ENCODE measurements at regions not wholly inside any gene's neighbourhood (a gene's known extent, or its start where the extent isn't known, plus 50 kb on each side); places are given as distances from the start of the nearest gene placed in this dataset.
"Not testable (repeated sequence)": the region's sequence is repeated elsewhere in the genome, so short reads cannot be mapped to it uniquely, and the experiment has no call there.

- DNase-seq (ENCODE audit: insufficient read length, low spot score) (no peak), FAIRE-seq (no peak)
Measured at GRCh38 chr3:102032491-102033383, 183.4 kb downstream of the NFKBIZ start.

- FAIRE-seq (peak; percentile 84), DNase-seq (ENCODE audit: insufficient read length, low spot score) (no peak)
Measured at GRCh38 chr3:102034639-102035451, 185.5 kb downstream of the NFKBIZ start.

- peak; percentile 13 for DNase-seq (ENCODE audit: insufficient read length, low spot score)
- peak; percentile 89 for FAIRE-seq
Measured at GRCh38 chr3:102036017-102036416, 186.7 kb downstream of the NFKBIZ start.

GRCh38 chr3:102036472-102036871 lies 187.2 kb downstream of the NFKBIZ start:
- FAIRE-seq (peak; percentile 78), DNase-seq (ENCODE audit: insufficient read length, low spot score) (no peak)

- DNase-seq (ENCODE audit: insufficient read length, low spot score) (no peak), FAIRE-seq (no peak)
Measured at GRCh38 chr3:102037209-102037608, 187.9 kb downstream of the NFKBIZ start.

GRCh38 chr3:102037791-102038190 lies 188.5 kb downstream of the NFKBIZ start:
- no peak for DNase-seq (ENCODE audit: insufficient read length, low spot score)
- peak; percentile 52 for FAIRE-seq

- DNase-seq (ENCODE audit: insufficient read length, low spot score) (peak; percentile 24), FAIRE-seq (peak; percentile 97)
Measured at GRCh38 chr3:102038477-102039142, 189.3 kb downstream of the NFKBIZ start.

- DNase-seq (ENCODE audit: insufficient read length, low spot score); FAIRE-seq: not testable (repeated sequence)
Measured at GRCh38 chr3:102040144-102040543, 190.8 kb downstream of the NFKBIZ start.

- FAIRE-seq (peak; percentile 66), DNase-seq (ENCODE audit: insufficient read length, low spot score) (no peak)
Measured at GRCh38 chr3:102053375-102053989, 204.2 kb downstream of the NFKBIZ start.

GRCh38 chr3:102054543-102055080 lies 205.3 kb downstream of the NFKBIZ start:
- FAIRE-seq = no peak
- DNase-seq (ENCODE audit: insufficient read length, low spot score) = no peak

GRCh38 chr3:102057781-102058421 lies 208.6 kb downstream of the NFKBIZ start:
- peak; percentile 89 for FAIRE-seq
- peak; percentile 38 for DNase-seq (ENCODE audit: insufficient read length, low spot score)

GRCh38 chr3:102059145-102059943 lies 210.0 kb downstream of the NFKBIZ start:
- FAIRE-seq (peak; percentile 95), DNase-seq (ENCODE audit: insufficient read length, low spot score) (peak; percentile 29)

GRCh38 chr3:102060814-102061213 lies 211.5 kb downstream of the NFKBIZ start:
- DNase-seq (ENCODE audit: insufficient read length, low spot score) = no peak
- peak; percentile 94 for FAIRE-seq

- FAIRE-seq (no peak), DNase-seq (ENCODE audit: insufficient read length, low spot score) (no peak)
Measured at GRCh38 chr3:102063572-102063971, 214.3 kb downstream of the NFKBIZ start.

- no peak for FAIRE-seq
- no peak for DNase-seq (ENCODE audit: insufficient read length, low spot score)
Measured at GRCh38 chr3:102066470-102066869, 217.2 kb downstream of the NFKBIZ start.

GRCh38 chr3:102068327-102068726 lies 219.0 kb downstream of the NFKBIZ start:
- no peak for FAIRE-seq
- no peak for DNase-seq (ENCODE audit: insufficient read length, low spot score)

- DNase-seq (ENCODE audit: insufficient read length, low spot score) = no peak
- FAIRE-seq = no peak
Measured at GRCh38 chr3:102068736-102069135, 219.4 kb downstream of the NFKBIZ start.

GRCh38 chr3:102069211-102069662 lies 219.9 kb downstream of the NFKBIZ start:
- FAIRE-seq = no peak

GRCh38 chr3:102074946-102075345 lies 225.6 kb downstream of the NFKBIZ start:
- no peak for FAIRE-seq
- DNase-seq (ENCODE audit: insufficient read length, low spot score) = no peak

More at GRCh38 chr3:102069211-102069662, 219.9 kb downstream of the NFKBIZ start:
- DNase-seq (ENCODE audit: insufficient read length, low spot score) = no peak

Measured in GM19239 (cell line).